BJ (cell line): ENCODE measurements at regions not wholly inside any gene's neighbourhood (a gene's known extent, or its start where the extent isn't known, plus 50 kb on each side); places are given as distances from the start of the nearest gene placed in this dataset.
"Not testable (repeated sequence)": the region's sequence is repeated elsewhere in the genome, so short reads cannot be mapped to it uniquely, and the experiment has no call there.

Experiments used
- CTCF ChIA-PET: fragments of 350-600 bp; formaldehyde crosslinking; extraction: SDS; loops from one replicate; lab custom pipeline; 2021; ENCODE audit warnings: antibody characterized with exemption, inconsistent platforms; lab: Yijun Ruan, JAX
- POLR2A ChIA-PET: fragments of 300-600 bp; sonication (Branson Sonifier 250); formaldehyde crosslinking; extraction: SDS; loops from one replicate; lab custom pipeline; 2021; ENCODE audit warnings: antibody characterized with exemption; lab: Charles Lee
- DNase-seq: peaks from one replicate; pipeline ENCODE4 v3.0.0-alpha.2; 2011; ENCODE audit warnings: low read depth
- H3K27me3 ChIP-seq: 2 replicates; pipeline ENCODE4 v1.6.0; 2011; ENCODE audit warnings: low read length; ENCODE audit not compliant: control insufficient read depth, insufficient read depth
- H3K36me3 ChIP-seq: 2 replicates; pipeline ENCODE4 v1.5.1; 2011; ENCODE audit warnings: low read length; ENCODE audit not compliant: control insufficient read depth, insufficient read depth
- H3K4me3 ChIP-seq: 2 replicates; pipeline ENCODE4 v1.5.1; 2011; ENCODE audit warnings: low read depth, mild to moderate bottlenecking, control low read depth, low read length
- TF ChIP-seq, protein P1 (sequence below): IDR thresholded peaks from 2 replicates; pipeline ENCODE4 v1.5.1; 2011; ENCODE audit warnings: low read depth, mild to moderate bottlenecking, control low read depth, inconsistent platforms, low read length, moderate library complexity; ENCODE audit not compliant: insufficient read depth

DNA sequence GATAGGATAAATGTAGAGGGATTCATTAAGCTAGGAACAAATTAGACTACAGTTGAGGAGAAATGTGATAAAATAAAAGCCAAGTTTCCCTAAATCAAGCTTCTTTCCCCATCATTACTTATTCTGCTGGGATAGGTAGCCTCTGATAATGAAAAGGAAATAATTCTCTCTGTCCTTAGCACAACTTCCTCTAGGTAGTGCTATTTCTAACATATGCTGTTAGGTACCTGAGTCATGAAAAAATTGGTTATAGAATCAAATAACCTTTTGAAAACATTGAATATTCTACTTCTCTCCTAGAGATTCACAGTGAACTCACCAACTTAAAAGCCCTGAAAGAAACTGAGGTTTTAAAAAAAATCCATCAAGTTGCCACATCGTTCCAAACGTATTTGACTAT, 1793.1 kb downstream of the EFNA5 start:
- POLR2A ChIA-PET = no interaction called here
- no peaks in the 10 kb centered on the region for H3K36me3 ChIP-seq
- no peaks in the 10 kb centered on the region for H3K27me3 ChIP-seq
- no peak for DNase-seq
- TF ChIP-seq, protein P1, sequence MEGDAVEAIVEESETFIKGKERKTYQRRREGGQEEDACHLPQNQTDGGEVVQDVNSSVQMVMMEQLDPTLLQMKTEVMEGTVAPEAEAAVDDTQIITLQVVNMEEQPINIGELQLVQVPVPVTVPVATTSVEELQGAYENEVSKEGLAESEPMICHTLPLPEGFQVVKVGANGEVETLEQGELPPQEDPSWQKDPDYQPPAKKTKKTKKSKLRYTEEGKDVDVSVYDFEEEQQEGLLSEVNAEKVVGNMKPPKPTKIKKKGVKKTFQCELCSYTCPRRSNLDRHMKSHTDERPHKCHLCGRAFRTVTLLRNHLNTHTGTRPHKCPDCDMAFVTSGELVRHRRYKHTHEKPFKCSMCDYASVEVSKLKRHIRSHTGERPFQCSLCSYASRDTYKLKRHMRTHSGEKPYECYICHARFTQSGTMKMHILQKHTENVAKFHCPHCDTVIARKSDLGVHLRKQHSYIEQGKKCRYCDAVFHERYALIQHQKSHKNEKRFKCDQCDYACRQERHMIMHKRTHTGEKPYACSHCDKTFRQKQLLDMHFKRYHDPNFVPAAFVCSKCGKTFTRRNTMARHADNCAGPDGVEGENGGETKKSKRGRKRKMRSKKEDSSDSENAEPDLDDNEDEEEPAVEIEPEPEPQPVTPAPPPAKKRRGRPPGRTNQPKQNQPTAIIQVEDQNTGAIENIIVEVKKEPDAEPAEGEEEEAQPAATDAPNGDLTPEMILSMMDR = no peak
- CTCF ChIA-PET = no interaction called here
- no peak overlapping the region for H3K4me3 ChIP-seq

GRCh38 chr5:105874316-105874715, 1796.4 kb downstream of the EFNA5 start:
- H3K27me3 ChIP-seq = no peaks in the 10 kb centered on the region
- ChIA-PET POLR2A (no interaction called here), CTCF (no interaction called here)
- H3K36me3 ChIP-seq = no peaks in the 10 kb centered on the region
- no peak for DNase-seq
- no peak overlapping the region for H3K4me3 ChIP-seq
- TF ChIP-seq, protein P1 = no peak

- CTCF ChIA-PET = no interaction called here
- Histone ChIP-seq H3K27me3 (no peaks in the 10 kb centered on the region), H3K36me3 (no peaks in the 10 kb centered on the region), H3K4me3 (no peak overlapping the region)
- DNase-seq = no peak
- POLR2A ChIA-PET = no interaction called here
- TF ChIP-seq, protein P1 = no peak
Measured at GRCh38 chr5:105872569-105873270, 1798.0 kb downstream of the EFNA5 start.

DNA sequence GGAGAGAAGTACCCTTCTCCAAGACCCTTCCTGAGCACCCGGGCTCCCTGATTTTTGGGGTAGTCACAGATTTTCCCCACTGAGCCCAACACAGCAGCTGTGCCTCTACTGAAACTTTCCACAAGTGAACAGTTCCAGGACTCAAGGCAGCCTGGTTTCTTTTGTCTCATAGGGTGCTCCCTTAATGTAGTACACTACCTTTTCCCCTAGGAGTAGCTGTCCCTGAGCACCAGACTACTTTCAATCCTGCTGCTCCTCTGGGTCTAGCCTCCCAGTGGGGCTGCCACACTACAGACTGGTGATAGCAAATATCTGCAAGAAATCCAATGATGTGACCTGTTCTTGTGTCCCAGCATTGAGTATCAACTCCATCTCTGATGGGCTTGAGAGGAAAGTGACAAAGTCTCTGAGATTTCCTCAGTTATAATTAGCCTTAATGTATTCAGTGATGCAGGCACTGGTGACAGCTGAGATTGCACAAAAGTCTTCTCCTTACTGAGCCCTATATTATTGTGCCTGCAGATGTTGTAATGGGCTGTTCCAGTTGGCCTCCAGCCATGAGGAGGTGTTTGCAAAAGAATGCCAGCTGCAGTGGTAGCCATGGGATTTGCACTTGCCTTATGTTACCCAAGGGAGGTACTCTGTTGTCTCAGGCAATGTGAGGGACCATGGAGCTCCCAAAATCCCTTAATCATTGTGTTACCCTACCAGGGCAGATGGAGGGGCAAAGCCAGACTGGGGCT, 1802.5 kb downstream of the EFNA5 start:
- Histone ChIP-seq H3K4me3 (no peak overlapping the region), H3K27me3 (no peaks in the 10 kb centered on the region), H3K36me3 (no peaks in the 10 kb centered on the region)
- ChIA-PET POLR2A (no interaction called here), CTCF (no interaction called here)
- TF ChIP-seq, protein P1 = no peak
- DNase-seq = no peak

DNA sequence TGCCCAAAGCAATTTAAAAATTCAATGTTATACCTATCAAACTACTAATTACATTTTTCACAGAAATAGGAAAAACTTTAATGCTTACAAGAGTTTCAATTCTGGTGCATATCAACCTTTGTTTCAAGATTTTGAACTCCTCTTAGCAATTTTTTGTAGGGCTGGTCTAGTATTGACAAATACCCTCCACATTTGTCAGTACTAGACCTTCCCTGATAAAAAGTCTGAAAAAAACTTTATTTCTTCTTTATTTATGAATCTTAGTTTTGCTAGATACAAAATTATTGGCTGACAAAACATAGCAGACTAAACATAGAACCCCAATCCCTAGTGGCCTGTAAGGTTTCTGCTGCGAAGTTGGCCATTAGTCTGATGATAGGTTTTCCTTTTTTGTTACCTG, 1804.9 kb downstream of the EFNA5 start:
- DNase-seq = no peak

DNA sequence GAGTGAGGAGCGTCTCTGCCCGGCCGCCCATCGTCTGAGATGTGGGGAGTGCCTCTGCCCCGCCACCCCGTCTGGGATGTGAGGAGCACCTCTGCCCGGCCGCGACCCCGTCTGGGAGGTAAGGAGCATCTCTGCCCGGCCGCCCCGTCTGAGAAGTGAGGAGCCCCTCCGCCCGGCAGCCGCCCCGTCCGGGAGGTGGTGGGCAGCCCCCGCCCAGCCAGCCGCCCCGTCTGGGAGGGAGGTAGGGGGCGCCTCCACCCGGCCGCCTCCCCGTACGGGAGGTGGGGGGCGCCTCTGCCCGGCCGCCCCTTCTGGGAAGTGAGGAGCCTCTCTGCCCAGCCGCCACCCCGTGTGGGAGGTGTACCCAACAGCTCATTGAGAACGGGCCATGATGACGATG, 1811.4 kb downstream of the EFNA5 start:
- H3K36me3 ChIP-seq, CTCF ChIA-PET, H3K4me3 ChIP-seq, POLR2A ChIA-PET, H3K27me3 ChIP-seq, DNase-seq: not testable (repeated sequence)

More for the DNA sequence above, 1804.9 kb downstream of the EFNA5 start:
- no peak overlapping the region for H3K4me3 ChIP-seq
- TF ChIP-seq, protein P1 = no peak
- H3K36me3 ChIP-seq = no peaks in the 10 kb centered on the region
- POLR2A ChIA-PET = no interaction called here
- no peaks in the 10 kb centered on the region for H3K27me3 ChIP-seq
- CTCF ChIA-PET = no interaction called here
